HG03469 (cell line): ENCODE measurements at regions not wholly inside any gene's neighbourhood (a gene's known extent, or its start where the extent isn't known, plus 50 kb on each side); places are given as distances from the start of the nearest gene placed in this dataset.

Source experiments
- ATAC-seq: cut with Tn5 transposase; IDR thresholded peaks from one replicate; pipeline ENCODE4 v1.9.1; 2021; ENCODE audit warnings: mild to moderate bottlenecking, moderate library complexity, moderate number of reproducible peaks; ENCODE audit not compliant: unreplicated experiment

DNA sequence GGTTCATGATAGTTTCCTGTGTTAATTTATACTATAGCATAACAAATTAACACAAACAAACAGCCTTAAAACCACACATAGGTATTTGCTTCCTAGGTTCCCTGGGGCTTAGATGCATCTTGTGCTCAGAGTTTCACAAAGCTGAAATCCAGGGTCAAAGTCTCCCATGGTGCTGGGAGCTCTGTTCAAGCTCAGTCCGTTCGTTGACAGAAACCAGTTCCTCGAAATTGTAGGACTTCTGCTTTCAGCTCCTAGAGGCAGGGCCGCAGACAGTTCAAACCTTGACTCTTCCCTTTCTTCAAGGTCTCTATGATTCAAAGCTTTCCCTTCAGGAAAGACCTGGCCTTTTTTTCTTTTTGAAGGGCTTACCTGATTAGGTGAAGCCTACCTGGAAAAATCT is 90.5 kb downstream of the VSTM2A start:
- no peak for ATAC-seq

DNA sequence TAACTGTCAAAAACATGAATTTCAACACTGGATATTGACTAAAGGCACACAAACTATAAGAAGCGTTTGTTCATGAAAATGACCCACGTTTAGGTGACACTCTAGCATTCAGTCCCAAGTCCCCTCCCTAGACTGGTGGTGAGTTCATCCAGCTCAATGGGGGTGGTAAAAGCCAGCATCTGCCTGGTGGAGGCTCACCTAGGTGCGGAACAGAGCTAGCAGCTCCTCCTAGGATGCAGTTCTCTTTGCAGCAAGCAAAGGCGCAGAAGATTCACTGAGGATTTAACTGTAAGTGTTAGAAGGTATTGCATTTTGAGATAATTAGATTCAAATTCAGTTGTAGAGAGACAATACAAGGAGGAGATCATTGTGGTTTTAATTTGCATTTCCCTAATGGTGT is 87.6 kb downstream of the VSTM2A start:
- no peak for ATAC-seq

DNA sequence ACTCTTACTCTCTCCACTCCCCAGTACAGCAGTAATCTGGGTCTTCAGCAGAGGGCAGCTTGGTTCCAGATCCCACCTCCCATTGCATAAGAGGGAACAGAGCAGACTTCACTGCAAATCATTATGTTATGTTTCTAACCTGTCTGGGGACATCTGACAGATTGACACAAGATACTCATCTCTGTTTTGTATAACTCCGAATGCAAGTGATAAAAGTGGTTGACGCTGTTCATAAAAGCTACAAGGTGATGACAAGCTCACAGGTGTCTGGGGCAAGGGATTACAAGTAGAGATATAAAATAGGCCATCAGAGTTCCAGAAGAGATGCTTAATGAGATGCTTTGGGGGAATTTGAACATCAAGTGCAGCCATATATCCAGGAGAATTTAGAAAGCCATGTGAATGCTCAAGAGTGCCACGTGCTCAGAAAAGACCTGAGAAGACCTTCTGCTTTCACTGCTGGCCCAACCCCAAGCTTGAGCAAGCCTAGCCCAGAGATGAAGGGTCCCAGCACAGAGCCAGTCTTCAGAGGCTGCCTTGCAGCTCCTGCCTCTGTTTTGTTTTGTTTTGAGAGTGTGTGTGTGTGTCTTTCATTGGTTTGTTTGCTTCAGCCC is 80.6 kb downstream of the VSTM2A start:
- no peak for ATAC-seq
